HUES48 (cell line): ENCODE measurements at regions not wholly inside any gene's neighbourhood (a gene's known extent, or its start where the extent isn't known, plus 50 kb on each side); places are given as distances from the start of the nearest gene placed in this dataset.
"Not testable (repeated sequence)": the region's sequence is repeated elsewhere in the genome, so short reads cannot be mapped to it uniquely, and the experiment has no call there.

ENCODE experiments used
- H3K27ac ChIP-seq: one replicate; pipeline ENCODE4 v1.7.0; 2013; ENCODE audit warnings: low read depth, low read length, inconsistent platforms
- H3K27me3 ChIP-seq: 2 replicates; pipeline ENCODE4 v1.6.1; 2013; ENCODE audit warnings: mild to moderate bottlenecking, low read length; ENCODE audit not compliant: control insufficient read depth, insufficient read depth
- H3K36me3 ChIP-seq: 2 replicates; pipeline ENCODE4 v1.6.1; 2013; ENCODE audit warnings: low read length; ENCODE audit not compliant: control insufficient read depth, insufficient read depth
- H3K4me1 ChIP-seq: 2 replicates; pipeline ENCODE4 v1.6.1; 2013; ENCODE audit warnings: mild to moderate bottlenecking, low read length; ENCODE audit not compliant: control insufficient read depth, insufficient read depth
- H3K4me3 ChIP-seq: 2 replicates; pipeline ENCODE4 v1.5.1; 2013; ENCODE audit warnings: mild to moderate bottlenecking, low read depth, low read length
- H3K9ac ChIP-seq: 2 replicates; pipeline ENCODE4 v1.6.1; 2013; ENCODE audit warnings: mild to moderate bottlenecking, low read depth, low read length, moderate library complexity
- H3K9me3 ChIP-seq: 2 replicates; pipeline ENCODE4 v1.6.1; 2013; ENCODE audit warnings: low read length; ENCODE audit not compliant: control insufficient read depth, insufficient read depth

GRCh38 chr3:177837951-177838655, 640.8 kb upstream of the TBL1XR1 start:
- no peaks in the 10 kb centered on the region for H3K4me1 ChIP-seq
- no peaks in the 10 kb centered on the region for H3K9me3 ChIP-seq
- H3K27ac ChIP-seq, result no peak overlapping the region
- no peak overlapping the region for H3K9ac ChIP-seq
- no peaks in the 10 kb centered on the region for H3K36me3 ChIP-seq
- H3K27me3 ChIP-seq, result no peaks in the 10 kb centered on the region
- no peak overlapping the region for H3K4me3 ChIP-seq

GRCh38 chr3:177838766-177839350, 641.6 kb upstream of the TBL1XR1 start:
- no peak overlapping the region for H3K27ac ChIP-seq
- no peak overlapping the region for H3K9ac ChIP-seq
- no peak overlapping the region for H3K4me3 ChIP-seq
- no peaks in the 10 kb centered on the region for H3K4me1 ChIP-seq
- H3K27me3 ChIP-seq, result no peaks in the 10 kb centered on the region
- H3K36me3 ChIP-seq, result no peaks in the 10 kb centered on the region
- H3K9me3 ChIP-seq, result no peaks in the 10 kb centered on the region

- Histone ChIP-seq H3K9me3 (no peaks in the 10 kb centered on the region), H3K4me3 (no peak overlapping the region), H3K9ac (no peak overlapping the region), H3K36me3 (no peaks in the 10 kb centered on the region), H3K27ac (no peak overlapping the region), H3K4me1 (no peaks in the 10 kb centered on the region), H3K27me3 (no peaks in the 10 kb centered on the region)
These were observed 645.0 kb upstream of the TBL1XR1 start for GRCh38 chr3:177842302-177842701.

DNA sequence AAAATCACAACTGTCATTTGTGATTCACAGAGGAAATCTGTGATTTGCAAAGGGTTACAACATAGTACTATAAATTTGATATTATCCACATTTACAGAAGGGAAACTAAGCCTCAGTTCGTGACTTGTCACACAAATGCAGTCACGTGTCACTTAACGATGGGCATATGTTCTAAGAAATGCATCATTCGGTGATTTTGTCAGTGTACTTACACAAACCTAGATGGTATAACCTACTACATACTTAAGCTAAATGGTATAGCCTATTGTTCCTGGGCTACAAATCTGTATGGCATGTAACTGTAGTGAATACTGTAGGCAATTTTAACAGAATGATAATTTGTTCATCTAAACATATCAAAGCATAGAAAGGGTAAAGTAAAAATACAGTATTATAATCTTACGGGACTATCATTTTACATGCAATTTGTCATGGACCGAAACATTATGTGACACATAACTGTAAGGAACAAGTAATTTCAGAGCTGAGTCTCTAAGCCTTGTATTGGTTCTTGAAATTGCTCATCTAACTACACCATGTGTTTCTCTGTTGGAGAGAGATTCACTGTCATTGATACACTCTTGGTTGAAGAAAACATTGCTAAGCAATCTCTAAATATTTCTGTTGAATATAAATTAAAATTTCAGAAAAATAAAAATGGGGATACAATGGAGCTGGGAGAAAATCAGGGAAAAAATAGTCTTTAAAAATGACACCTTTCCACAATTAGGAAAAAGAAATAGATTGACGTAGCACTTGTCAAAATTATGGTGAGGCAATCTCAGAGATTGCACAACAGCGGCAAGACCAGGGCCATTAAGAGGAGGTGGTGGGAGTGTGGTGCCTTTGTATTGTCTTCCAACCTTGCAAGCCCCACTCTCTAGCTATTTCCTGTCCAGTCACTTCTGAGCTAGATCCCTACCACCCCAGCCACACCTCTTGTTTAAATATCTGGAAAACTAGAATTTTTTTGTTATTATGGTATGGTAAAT, 645.8 kb upstream of the TBL1XR1 start:
- H3K9me3 ChIP-seq, result no peaks in the 10 kb centered on the region
- H3K27ac ChIP-seq, result no peak overlapping the region
- no peaks in the 10 kb centered on the region for H3K36me3 ChIP-seq
- H3K4me1 ChIP-seq, result no peaks in the 10 kb centered on the region
- H3K27me3 ChIP-seq, result no peaks in the 10 kb centered on the region
- H3K4me3 ChIP-seq, result no peak overlapping the region
- no peak overlapping the region for H3K9ac ChIP-seq

GRCh38 chr3:177852001-177852807, 654.9 kb upstream of the TBL1XR1 start:
- Histone ChIP-seq H3K27ac (no peak overlapping the region), H3K27me3 (no peaks in the 10 kb centered on the region), H3K9ac (no peak overlapping the region), H3K4me1 (no peaks in the 10 kb centered on the region), H3K36me3 (no peaks in the 10 kb centered on the region), H3K4me3 (no peak overlapping the region), H3K9me3 (no peaks in the 10 kb centered on the region)

DNA sequence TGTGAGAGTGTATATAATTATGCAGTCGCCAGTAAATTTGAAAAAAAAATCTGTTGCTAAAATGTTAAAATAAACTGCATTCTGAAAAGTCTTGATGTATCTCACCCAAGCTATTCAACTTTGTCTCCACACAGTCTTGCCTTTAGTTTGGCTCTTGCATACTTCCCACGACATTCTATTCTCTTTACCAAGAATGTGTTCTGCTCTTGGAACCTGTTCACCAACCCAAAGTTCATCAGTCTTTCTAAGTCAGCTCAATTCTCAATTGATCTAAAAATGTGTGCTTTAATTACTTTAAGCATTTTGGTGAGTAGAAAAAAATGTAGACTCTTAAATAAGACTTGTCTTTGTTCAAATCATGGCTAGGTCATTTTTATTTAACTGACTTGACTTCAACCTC, 657.7 kb upstream of the TBL1XR1 start:
- Histone ChIP-seq H3K27me3 (no peaks in the 10 kb centered on the region), H3K36me3 (no peaks in the 10 kb centered on the region), H3K4me3 (no peak overlapping the region), H3K9ac (no peak overlapping the region), H3K9me3 (no peaks in the 10 kb centered on the region), H3K27ac (no peak overlapping the region), H3K4me1 (no peaks in the 10 kb centered on the region)

GRCh38 chr3:177860184-177860583, 662.9 kb upstream of the TBL1XR1 start:
- H3K4me1 ChIP-seq, result no peaks in the 10 kb centered on the region
- H3K36me3 ChIP-seq, result no peaks in the 10 kb centered on the region
- no peaks in the 10 kb centered on the region for H3K27me3 ChIP-seq
- H3K27ac ChIP-seq, result no peak overlapping the region
- H3K4me3 ChIP-seq, result no peak overlapping the region
- no peaks in the 10 kb centered on the region for H3K9me3 ChIP-seq
- no peak overlapping the region for H3K9ac ChIP-seq

- Histone ChIP-seq H3K36me3 (no peaks in the 10 kb centered on the region), H3K9ac (no peak overlapping the region), H3K4me3 (no peak overlapping the region), H3K27ac (no peak overlapping the region), H3K4me1 (no peaks in the 10 kb centered on the region), H3K9me3 (no peaks in the 10 kb centered on the region), H3K27me3 (no peaks in the 10 kb centered on the region)
These were observed 665.7 kb upstream of the TBL1XR1 start for GRCh38 chr3:177862962-177863491.

GRCh38 chr3:177871267-177871666, 665.0 kb upstream of the KCNMB2 start:
- H3K36me3 ChIP-seq, H3K27ac ChIP-seq, H3K9ac ChIP-seq, H3K4me1 ChIP-seq, H3K9me3 ChIP-seq, H3K4me3 ChIP-seq, H3K27me3 ChIP-seq: not testable (repeated sequence)

DNA sequence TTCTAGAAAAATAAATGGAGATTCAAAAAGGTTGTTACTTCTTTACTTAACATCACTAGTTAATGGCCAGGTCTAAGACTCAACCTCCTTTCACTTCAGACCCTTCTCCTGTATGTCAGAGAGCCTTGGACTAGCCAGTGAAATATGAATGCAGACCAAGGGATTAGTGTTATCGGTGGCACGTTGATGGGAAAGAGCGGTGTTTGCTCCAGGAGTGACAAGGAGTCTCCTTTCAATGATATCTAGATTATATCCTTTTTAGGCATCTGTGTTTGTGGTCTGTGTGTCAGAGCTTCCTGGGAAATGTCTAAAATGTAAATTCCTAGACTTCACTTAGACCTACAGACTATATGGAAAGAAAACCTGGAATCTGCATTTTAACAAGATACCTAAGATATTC, 658.0 kb upstream of the KCNMB2 start:
- Histone ChIP-seq H3K4me1 (no peaks in the 10 kb centered on the region), H3K36me3 (no peaks in the 10 kb centered on the region), H3K27me3 (no peaks in the 10 kb centered on the region), H3K9ac (no peak overlapping the region), H3K4me3 (no peak overlapping the region), H3K27ac (no peak overlapping the region), H3K9me3 (no peaks in the 10 kb centered on the region)
